A549 (cell line): ENCODE measurements at regions not wholly inside any gene's neighbourhood (a gene's known extent, or its start where the extent isn't known, plus 50 kb on each side); places are given as distances from the start of the nearest gene placed in this dataset.

Source experiments
- ATAC-seq, 2 experiments: fragments of 200-7000 bp in 1 of 2; fragments of >200 bp in 1 of 2; cut with Nextera tagmentation in 1 of 2; cut with Tn5 transposase in 1 of 2; 3 replicates each; pipeline versions ENCODE4 v1.8.0 to v1.9.1; 2018 to 2020; ENCODE audit warnings: mild to moderate bottlenecking in 1 of 2, moderate library complexity in 1 of 2
- CTCF ChIA-PET: fragments of 300-600 bp; sonication (Branson Sonifier 250); formaldehyde crosslinking; extraction: SDS; loops from one replicate; lab custom pipeline; 2021; ENCODE audit warnings: antibody characterized with exemption, inconsistent platforms; lab: Yijun Ruan, JAX
- POLR2A ChIA-PET: fragments of 350-600 bp; formaldehyde crosslinking; extraction: SDS; loops from one replicate; lab custom pipeline; 2021; ENCODE audit warnings: antibody characterized with exemption, inconsistent platforms; lab: Yijun Ruan, JAX
- DNase-seq, 2 experiments: peaks; one replicate each; pipeline versions ENCODE4 v3.0.0 to v3.0.0-alpha.2; 2011 to 2016; ENCODE audit warnings: low read depth in 1 of 2, low spot score in 1 of 2
- FAIRE-seq: peaks from 2 replicates; lab custom pipeline; 2011; peaks lifted over from hg19 to GRCh38; lab: Jason Lieb, UNC
- H3K27ac ChIP-seq, 2 experiments: fragments of >200 bp; sonication (Bioruptor Twin); formaldehyde crosslinking; 3 replicates each; pipeline ENCODE4 v1.5.1; 2016 to 2017
- H3K4me1 ChIP-seq: fragments of >200 bp; sonication (Bioruptor Twin); formaldehyde crosslinking; 3 replicates; pipeline ENCODE4 v1.6.1; 2016
- H3K4me2 ChIP-seq: fragments of >200 bp; sonication (Bioruptor Twin); formaldehyde crosslinking; 3 replicates; pipeline ENCODE4 v1.6.1; 2016
- H3K4me3 ChIP-seq: fragments of >200 bp; sonication (Bioruptor Twin); formaldehyde crosslinking; 3 replicates; pipeline ENCODE4 v1.5.1; 2016
- H3K9me3 ChIP-seq: fragments of >200 bp; sonication (Bioruptor Twin); formaldehyde crosslinking; 3 replicates; pipeline ENCODE4 v1.6.1; 2016
- ATOH8 ChIP-seq: fragments of 250-450 bp; sonication (Bioruptor Pico); IDR thresholded peaks from 2 replicates; pipeline ENCODE4 v1.5.0; 2020; ENCODE audit warnings: low read depth, mild to moderate bottlenecking, moderate library complexity
- BCL3 ChIP-seq: fragments of >200 bp; sonication (Bioruptor Twin); formaldehyde crosslinking; IDR thresholded peaks from 3 replicates; pipeline ENCODE4 v1.6.1; 2016
- BHLHE40 ChIP-seq: IDR thresholded peaks from 2 replicates; pipeline ENCODE4 v1.6.1; 2012; ENCODE audit warnings: low read depth, low read length, inconsistent platforms
- EP300 ChIP-seq, 2 experiments: fragments of >200 bp; sonication (Bioruptor Twin); formaldehyde crosslinking; IDR thresholded peaks; 2 replicates in 1 of 2; 3 replicates in 1 of 2; pipeline ENCODE4 v1.6.1; 2016 to 2017
- FOXS1 ChIP-seq: fragments of 250-450 bp; sonication (Bioruptor Pico); IDR thresholded peaks from 2 replicates; pipeline ENCODE4 v1.5.0; 2020; ENCODE audit warnings: mild to moderate bottlenecking, moderate library complexity
- HEYL ChIP-seq: fragments of 250-450 bp; sonication (Bioruptor Pico); IDR thresholded peaks from 2 replicates; pipeline ENCODE4 v1.8.0; 2021; ENCODE audit warnings: mild to moderate bottlenecking, moderate library complexity
- HOXB5 ChIP-seq: fragments of 250-450 bp; sonication (Bioruptor Pico); IDR thresholded peaks from 2 replicates; pipeline ENCODE4 v1.5.0; 2020; ENCODE audit warnings: mild to moderate bottlenecking, moderate library complexity
- KDM1A ChIP-seq: fragments of 200-600 bp; sonication (generic); IDR thresholded peaks from 2 replicates; pipeline ENCODE4 v1.6.1; 2016; ENCODE audit warnings: low read depth, mild to moderate bottlenecking
- KDM5A ChIP-seq: fragments of 200-600 bp; sonication (generic); IDR thresholded peaks from 2 replicates; pipeline ENCODE4 v1.6.1; 2016; ENCODE audit warnings: antibody characterized with exemption, mild to moderate bottlenecking
- MAFK ChIP-seq: fragments of 450-650 bp; IDR thresholded peaks from 2 replicates; pipeline ENCODE4 v1.6.1; 2014; ENCODE audit not compliant: partially characterized antibody
- RARB ChIP-seq: fragments of 250-450 bp; sonication (Bioruptor Pico); IDR thresholded peaks from 2 replicates; pipeline ENCODE4 v1.8.0; 2021; ENCODE audit warnings: mild to moderate bottlenecking, moderate library complexity
- RNF2 ChIP-seq: fragments of 200-600 bp; sonication (generic); IDR thresholded peaks from 2 replicates; pipeline ENCODE4 v1.6.1; 2016; ENCODE audit warnings: low read depth, mild to moderate bottlenecking, antibody characterized with exemption, moderate library complexity, borderline replicate concordance
- SMC3 ChIP-seq: fragments of >200 bp; sonication (Bioruptor Twin); formaldehyde crosslinking; IDR thresholded peaks from 3 replicates; pipeline ENCODE4 v1.6.1; 2018; ENCODE audit warnings: inconsistent platforms
- USF2 ChIP-seq: fragments of 450-650 bp; IDR thresholded peaks from 2 replicates; pipeline ENCODE4 v1.6.1; 2014; ENCODE audit warnings: antibody characterized with exemption
- ZC3H11A ChIP-seq: fragments of 450-650 bp; IDR thresholded peaks from 2 replicates; pipeline ENCODE4 v1.6.1; 2014; ENCODE audit warnings: antibody characterized with exemption, mild to moderate bottlenecking
- ZNF302 ChIP-seq: fragments of 250-450 bp; sonication (Bioruptor Pico); IDR thresholded peaks from 2 replicates; pipeline ENCODE4 v1.9.0; 2021; ENCODE audit warnings: inconsistent platforms, mild to moderate bottlenecking, moderate library complexity
- ZSCAN20 ChIP-seq: fragments of 250-450 bp; sonication (Bioruptor Pico); IDR thresholded peaks from 2 replicates; pipeline ENCODE4 v1.8.0; 2022; ENCODE audit warnings: mild to moderate bottlenecking, moderate library complexity
- WGBS: methylation state at CpG from one replicate; pipeline ENCODE4 v1.1.6; 2017; ENCODE audit errors: missing lambda C conversion rate; 5-methylcytosine and 5-hydroxymethylcytosine counted together
- TF ChIP-seq, protein P1 (sequence below): fragments of >200 bp; sonication (Bioruptor Twin); formaldehyde crosslinking; IDR thresholded peaks from 3 replicates; pipeline ENCODE4 v1.5.1; 2016
- TF ChIP-seq, protein P2 (sequence below): fragments of 150-350 bp; IDR thresholded peaks from 2 replicates; pipeline ENCODE4 v1.6.1; 2014; ENCODE audit warnings: low read depth, mild to moderate bottlenecking, low read length

DNA sequence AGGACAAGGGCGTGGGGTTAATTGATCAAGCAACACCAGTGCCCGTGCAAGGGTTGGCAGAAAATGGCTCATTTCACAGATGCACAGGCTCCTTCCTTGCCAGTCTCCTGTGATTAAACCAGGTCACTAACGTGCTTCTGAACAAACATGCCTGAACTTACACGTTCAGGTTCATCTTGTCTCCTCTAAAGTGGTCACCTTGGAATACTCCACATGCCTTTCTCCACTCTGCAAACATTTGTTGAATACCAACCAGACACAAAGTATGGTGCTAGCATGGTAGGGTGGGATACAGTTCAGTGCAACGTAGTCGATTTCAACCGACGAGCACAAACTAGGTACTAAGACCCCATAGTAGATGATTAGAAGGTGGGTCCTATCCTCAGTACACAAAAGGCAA lies 72.6 kb upstream of the PTPRT start:
- Histone ChIP-seq H3K4me3 (no peak overlapping the region), H3K4me1 (no peaks in the 10 kb centered on the region), H3K4me2 (no peak overlapping the region), H3K27ac (no peak overlapping the region), H3K9me3 (no peaks in the 10 kb centered on the region)
- TF ChIP-seq RNF2 (no peak), KDM5A (no peak), USF2 (no peak), EP300 (IDR thresholded peaks at IDR 0.05) (no peak), FOXS1 (CRISPR knock-in tag) (no peak), KDM1A (no peak), ZC3H11A (no peak), SMC3 (no peak), ATOH8 (CRISPR knock-in tag) (no peak), ZNF302 (CRISPR knock-in tag) (no peak), HEYL (CRISPR knock-in tag) (no peak), ZSCAN20 (no peak), BCL3 (no peak)
- TF ChIP-seq, protein P1, sequence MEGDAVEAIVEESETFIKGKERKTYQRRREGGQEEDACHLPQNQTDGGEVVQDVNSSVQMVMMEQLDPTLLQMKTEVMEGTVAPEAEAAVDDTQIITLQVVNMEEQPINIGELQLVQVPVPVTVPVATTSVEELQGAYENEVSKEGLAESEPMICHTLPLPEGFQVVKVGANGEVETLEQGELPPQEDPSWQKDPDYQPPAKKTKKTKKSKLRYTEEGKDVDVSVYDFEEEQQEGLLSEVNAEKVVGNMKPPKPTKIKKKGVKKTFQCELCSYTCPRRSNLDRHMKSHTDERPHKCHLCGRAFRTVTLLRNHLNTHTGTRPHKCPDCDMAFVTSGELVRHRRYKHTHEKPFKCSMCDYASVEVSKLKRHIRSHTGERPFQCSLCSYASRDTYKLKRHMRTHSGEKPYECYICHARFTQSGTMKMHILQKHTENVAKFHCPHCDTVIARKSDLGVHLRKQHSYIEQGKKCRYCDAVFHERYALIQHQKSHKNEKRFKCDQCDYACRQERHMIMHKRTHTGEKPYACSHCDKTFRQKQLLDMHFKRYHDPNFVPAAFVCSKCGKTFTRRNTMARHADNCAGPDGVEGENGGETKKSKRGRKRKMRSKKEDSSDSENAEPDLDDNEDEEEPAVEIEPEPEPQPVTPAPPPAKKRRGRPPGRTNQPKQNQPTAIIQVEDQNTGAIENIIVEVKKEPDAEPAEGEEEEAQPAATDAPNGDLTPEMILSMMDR: no peak
- TF ChIP-seq, protein P2, sequence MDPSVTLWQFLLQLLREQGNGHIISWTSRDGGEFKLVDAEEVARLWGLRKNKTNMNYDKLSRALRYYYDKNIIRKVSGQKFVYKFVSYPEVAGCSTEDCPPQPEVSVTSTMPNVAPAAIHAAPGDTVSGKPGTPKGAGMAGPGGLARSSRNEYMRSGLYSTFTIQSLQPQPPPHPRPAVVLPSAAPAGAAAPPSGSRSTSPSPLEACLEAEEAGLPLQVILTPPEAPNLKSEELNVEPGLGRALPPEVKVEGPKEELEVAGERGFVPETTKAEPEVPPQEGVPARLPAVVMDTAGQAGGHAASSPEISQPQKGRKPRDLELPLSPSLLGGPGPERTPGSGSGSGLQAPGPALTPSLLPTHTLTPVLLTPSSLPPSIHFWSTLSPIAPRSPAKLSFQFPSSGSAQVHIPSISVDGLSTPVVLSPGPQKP: no peak
- ChIA-PET CTCF (no interaction called here), POLR2A (no interaction called here)
- WGBS: 45% methylated on average over 8 of the region's 8 CpGs
- no peak for FAIRE-seq
- no peak for DNase-seq
- no peak for ATAC-seq

- FAIRE-seq: no peak
- CTCF ChIA-PET: no interaction called here
- H3K27ac ChIP-seq: no peak overlapping the region
- 5% methylated on average over 7 of the region's 7 CpGs for WGBS
- peak in 1 of 2 experiments; percentile 11 for DNase-seq
- no peak overlapping the region for H3K4me2 ChIP-seq
- H3K9me3 ChIP-seq: no peaks in the 10 kb centered on the region
- no peaks in the 10 kb centered on the region for H3K4me1 ChIP-seq
- POLR2A ChIA-PET: no interaction called here
- TF ChIP-seq USF2 (0 out of 2 replicates have a peak, but pooled peaks have one; percentile 4), MAFK (no peak)
- TF ChIP-seq, all 56 proteins: peak for 1
- no peak overlapping the region for H3K4me3 ChIP-seq
- no peak for ATAC-seq
These were observed 66.2 kb upstream of the PTPRT start for GRCh38 chr20:43255877-43256276.

DNA sequence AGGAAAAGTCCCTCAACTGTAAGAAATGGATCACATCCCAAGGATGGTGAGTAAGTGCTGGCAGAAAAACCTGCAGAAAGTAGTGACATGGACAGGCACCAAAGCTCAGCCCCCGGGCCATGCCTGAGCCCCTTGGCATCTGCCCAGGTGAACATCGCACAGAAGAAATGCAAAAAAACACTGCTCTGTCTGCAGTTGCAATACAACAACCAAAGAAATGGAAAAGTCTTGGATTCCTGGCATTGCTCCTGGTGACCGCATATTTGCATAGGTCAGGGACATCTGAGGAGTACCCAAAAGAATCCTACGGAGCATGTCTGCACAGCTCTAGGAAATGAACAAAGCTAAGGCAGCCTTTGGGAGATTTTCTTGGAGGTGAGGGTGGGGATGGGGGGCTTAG lies 63.1 kb upstream of the PTPRT start:
- Histone ChIP-seq H3K4me3 (no peak overlapping the region), H3K4me1 (no peaks in the 10 kb centered on the region), H3K27ac (no peak overlapping the region), H3K4me2 (no peak overlapping the region), H3K9me3 (no peaks in the 10 kb centered on the region)
- ATAC-seq: no peak
- no peak for TF ChIP-seq KDM1A
- no peak for TF ChIP-seq RARB (CRISPR knock-in tag)
- no peak for TF ChIP-seq HOXB5
- no peak for TF ChIP-seq BHLHE40
- FAIRE-seq: no peak
- ChIA-PET CTCF (interaction anchor here (0.7 kb wide), 1 partner anchor 54 kb away, joined by 3 read pairs; no protein-coding TSS in a partner anchor), POLR2A (no interaction called here)
- DNase-seq: no peak
- 13% methylated on average over 4 of the region's 4 CpGs for WGBS
